Body of pancreas (tissue), 4 donors: ENCODE measurements at regions not wholly inside any gene's neighbourhood (a gene's known extent, or its start where the extent isn't known, plus 50 kb on each side); places are given as distances from the start of the nearest gene placed in this dataset.

Source experiments
- ATAC-seq: fragments of 150-250 bp; one replicate; pipeline ENCODE4 v1.9.1; 2016
- DNase-seq, 4 donors: peaks; one replicate each; pipeline ENCODE4 v3.0.0-alpha.2; 2019
- H3K27ac ChIP-seq, 4 donors: fragments of 200-600 bp; sonication (generic); 1 replicate in 3 of 4; 2 replicates in 1 of 4; pipeline versions ENCODE4 v1.5.1 to v1.6.1; 2016 to 2019; ENCODE audit warnings: mild to moderate bottlenecking in 1 of 4, mixed read lengths in 1 of 4, moderate library complexity in 1 of 4
- H3K27me3 ChIP-seq, 2 donors: fragments of 200-600 bp; sonication (generic); one replicate each; pipeline ENCODE4 v1.6.0; 2016; ENCODE audit warnings: mild to moderate bottlenecking in 1 of 2
- H3K36me3 ChIP-seq, 2 donors: fragments of 200-600 bp; sonication (generic); replicated peaks in 1 of 2; 2 replicates each; pipeline ENCODE4 v1.5.1; 2016; ENCODE audit warnings: low read depth in 2 of 2; ENCODE audit not compliant: insufficient read depth in 1 of 2
- H3K4me1 ChIP-seq: fragments of 200-600 bp; sonication (generic); one replicate; pipeline ENCODE4 v1.6.0; 2016
- H3K4me3 ChIP-seq, 2 donors: fragments of 200-600 bp; sonication (generic); 1 replicate in 1 of 2; 2 replicates in 1 of 2; pipeline ENCODE4 v1.5.1; 2016 to 2019
- H3K9me3 ChIP-seq, 3 donors: fragments of 200-600 bp; sonication (generic); 1 replicate in 2 of 3; 2 replicates in 1 of 3; pipeline ENCODE4 v1.5.1; 2016
- POLR2A ChIP-seq, 3 donors: fragments of 450-650 bp; IDR thresholded peaks; one replicate each; pipeline ENCODE4 v1.6.1; 2016; ENCODE audit warnings: antibody characterized with exemption in 3 of 3, mild to moderate bottlenecking in 2 of 3
- WGBS, 2 donors: methylation state at CpG; one replicate each; pipeline ENCODE4 v1.1.5; 2017; 5-methylcytosine and 5-hydroxymethylcytosine counted together
- intact Hi-C: fragments of 100-400 bp; cut with DNase I; formaldehyde crosslinking; loops from one replicate; pipeline ENCODE4 v1.15.1; 2023
- TF ChIP-seq, protein P1 (sequence below), 7 experiments: fragments of 450-650 bp in 4 of 7; fragments of 200-600 bp in 3 of 7; sonication (generic) in 3 of 7; IDR thresholded peaks; one replicate each; pipeline ENCODE4 v1.5.1; 2016 to 2019; ENCODE audit warnings: antibody characterized with exemption in 7 of 7

GRCh38 chr16:73233329-73233765 is 185.4 kb upstream of the ZFHX3 start:
- intact Hi-C loops = no loop called here
- TF ChIP-seq, protein P1, sequence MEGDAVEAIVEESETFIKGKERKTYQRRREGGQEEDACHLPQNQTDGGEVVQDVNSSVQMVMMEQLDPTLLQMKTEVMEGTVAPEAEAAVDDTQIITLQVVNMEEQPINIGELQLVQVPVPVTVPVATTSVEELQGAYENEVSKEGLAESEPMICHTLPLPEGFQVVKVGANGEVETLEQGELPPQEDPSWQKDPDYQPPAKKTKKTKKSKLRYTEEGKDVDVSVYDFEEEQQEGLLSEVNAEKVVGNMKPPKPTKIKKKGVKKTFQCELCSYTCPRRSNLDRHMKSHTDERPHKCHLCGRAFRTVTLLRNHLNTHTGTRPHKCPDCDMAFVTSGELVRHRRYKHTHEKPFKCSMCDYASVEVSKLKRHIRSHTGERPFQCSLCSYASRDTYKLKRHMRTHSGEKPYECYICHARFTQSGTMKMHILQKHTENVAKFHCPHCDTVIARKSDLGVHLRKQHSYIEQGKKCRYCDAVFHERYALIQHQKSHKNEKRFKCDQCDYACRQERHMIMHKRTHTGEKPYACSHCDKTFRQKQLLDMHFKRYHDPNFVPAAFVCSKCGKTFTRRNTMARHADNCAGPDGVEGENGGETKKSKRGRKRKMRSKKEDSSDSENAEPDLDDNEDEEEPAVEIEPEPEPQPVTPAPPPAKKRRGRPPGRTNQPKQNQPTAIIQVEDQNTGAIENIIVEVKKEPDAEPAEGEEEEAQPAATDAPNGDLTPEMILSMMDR (IDR thresholded peaks at IDR 0.05) = no peak
- TF ChIP-seq POLR2A (IDR thresholded peaks at IDR 0.05) = no peak
- Histone ChIP-seq H3K27ac (no peak overlapping the region), H3K36me3 (no peaks in the 10 kb centered on the region), H3K27me3 (peaks cover 0 to 14% of the 10 kb centered on the region in 2 donors), H3K9me3 (no peaks in the 10 kb centered on the region), H3K4me3 (no peak overlapping the region), H3K4me1 (peaks cover 16% of the 10 kb centered on the region)
- ATAC-seq (no peak), DNase-seq (no peak)
- WGBS, 2 donors = 9 to 33% methylated on average over 5 of the region's 5 CpGs

DNA sequence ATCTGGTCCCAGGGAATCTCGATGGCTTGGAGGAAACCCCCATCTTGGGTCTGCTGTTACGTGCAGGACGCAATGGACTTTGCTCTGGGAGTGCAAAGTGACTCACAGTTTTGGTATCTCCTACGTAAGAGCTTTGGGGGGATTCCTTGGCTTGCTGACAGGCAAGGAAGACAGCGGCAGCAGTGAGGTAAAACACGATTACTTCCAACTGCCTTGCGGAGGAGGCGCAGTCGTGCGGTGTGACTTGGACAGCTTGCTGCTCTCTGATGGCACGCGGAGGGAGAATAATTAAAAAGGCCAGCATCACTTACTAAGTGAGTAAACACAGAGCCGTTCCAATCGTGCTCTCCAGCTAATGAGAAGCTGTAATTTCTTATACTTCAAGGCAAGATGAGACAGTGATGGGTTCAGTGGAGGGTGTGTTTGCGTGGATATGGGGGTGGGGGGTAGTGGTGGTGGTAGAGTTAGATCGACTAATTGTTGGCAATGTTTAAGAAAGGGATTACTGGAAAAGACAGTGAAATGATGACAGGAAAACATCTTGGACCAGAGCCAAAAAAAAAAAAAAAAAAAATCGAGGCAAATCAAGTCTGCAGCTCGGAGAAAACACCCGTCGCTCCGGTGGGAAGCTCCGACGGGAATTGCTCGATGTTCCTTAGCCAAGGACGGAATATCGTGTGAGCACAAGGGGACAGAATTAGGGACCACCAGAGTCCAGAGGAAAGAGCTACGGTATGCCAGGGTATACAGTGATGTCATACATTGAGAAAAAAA is 184.8 kb upstream of the ZFHX3 start:
- H3K36me3 ChIP-seq = no peaks in the 10 kb centered on the region
- peaks cover 0 to 14% of the 10 kb centered on the region in 2 donors for H3K27me3 ChIP-seq
- peak; percentile 90 for ATAC-seq
- 13 to 22% methylated on average over 27 of the region's 27 CpGs for WGBS, 2 donors
- DNase-seq = peak; percentile 50 to 72 (median 64)
- H3K4me1 ChIP-seq = peaks cover 16% of the 10 kb centered on the region
- H3K27ac ChIP-seq = peak overlapping the region in 2 of 4 donors; percentile 28 to 39
- TF ChIP-seq POLR2A (IDR thresholded peaks at IDR 0.05) = peak in 1 of 3 donors; percentile 30
- TF ChIP-seq, protein P1 (IDR thresholded peaks at IDR 0.05) = no peak
- no peaks in the 10 kb centered on the region for H3K9me3 ChIP-seq
- peak overlapping the region; percentile 17 to 19 for H3K4me3 ChIP-seq
- intact Hi-C loops = no loop called here

GRCh38 chr16:73231944-73232554 is 184.1 kb upstream of the ZFHX3 start:
- Histone ChIP-seq H3K9me3 (no peaks in the 10 kb centered on the region), H3K36me3 (no peaks in the 10 kb centered on the region), H3K27ac (peak overlapping the region in 3 of 4 donors; percentile 10 to 39 (median 28)), H3K4me3 (peak overlapping the region; percentile 17 to 19), H3K27me3 (peaks cover 0 to 14% of the 10 kb centered on the region in 2 donors), H3K4me1 (peaks cover 16% of the 10 kb centered on the region)
- peak; percentile 33 for ATAC-seq
- intact Hi-C loops = no loop called here
- 25 to 28% methylated on average over 25 to 26 of the region's 26 CpGs for WGBS, 2 donors
- peak in 3 of 4 donors; percentile 33 to 57 (median 37) for DNase-seq
- no peak for TF ChIP-seq POLR2A (IDR thresholded peaks at IDR 0.05)
- TF ChIP-seq, protein P1 (IDR thresholded peaks at IDR 0.05) = no peak

GRCh38 chr16:73231379-73231778 is 183.5 kb upstream of the ZFHX3 start:
- TF ChIP-seq, protein P1 (IDR thresholded peaks at IDR 0.05) = no peak
- no peak for TF ChIP-seq POLR2A (IDR thresholded peaks at IDR 0.05)
- intact Hi-C loops = no loop called here
- 59 to 60% methylated on average over 11 of the region's 11 CpGs for WGBS, 2 donors
- H3K27me3 ChIP-seq = peaks cover 0 to 14% of the 10 kb centered on the region in 2 donors
- no peaks in the 10 kb centered on the region for H3K9me3 ChIP-seq
- no peaks in the 10 kb centered on the region for H3K36me3 ChIP-seq
- H3K4me3 ChIP-seq = no peak overlapping the region
- ATAC-seq = no peak
- peak overlapping the region in 1 of 4 donors; percentile 28 for H3K27ac ChIP-seq
- DNase-seq = no peak
- H3K4me1 ChIP-seq = peaks cover 16% of the 10 kb centered on the region
